HepG2 (cell line): ENCODE measurements at regions not wholly inside any gene's neighbourhood (a gene's known extent, or its start where the extent isn't known, plus 50 kb on each side); places are given as distances from the start of the nearest gene placed in this dataset.

Source experiments
- ARID5B ChIP-seq: IDR thresholded peaks from 2 replicates; pipeline ENCODE4 v1.4.0; 2020; ENCODE audit warnings: mild to moderate bottlenecking, missing genetic modification reagents
- CBX5 ChIP-seq: sonication (generic); formaldehyde crosslinking; IDR thresholded peaks from 2 replicates; pipeline ENCODE4 v1.4.0; 2020; ENCODE audit warnings: missing genetic modification reagents, borderline replicate concordance
- HNRNPH1 ChIP-seq: fragments of 200-400 bp; formaldehyde crosslinking; optimal IDR thresholded peaks from 2 replicates; pipeline ENCODE3; 2017; ENCODE audit warnings: mild to moderate bottlenecking, low read depth, low read length
- HNRNPL ChIP-seq: fragments of 200-400 bp; formaldehyde crosslinking; IDR thresholded peaks from 2 replicates; pipeline ENCODE4 v1.6.1; 2017; ENCODE audit warnings: mild to moderate bottlenecking, low read depth, low read length
- KDM2A ChIP-seq: sonication (generic); formaldehyde crosslinking; IDR thresholded peaks from 2 replicates; pipeline ENCODE4 v1.4.0; 2020; ENCODE audit warnings: low read depth, missing genetic modification reagents, borderline replicate concordance
- MIER3 ChIP-seq: IDR thresholded peaks from 2 replicates; pipeline ENCODE4 v1.6.1; 2016; ENCODE audit warnings: missing compliant biosample characterization, borderline replicate concordance
- NR2F1 ChIP-seq, 2 experiments: fragments of 450-650 bp in 1 of 2; formaldehyde crosslinking in 1 of 2; IDR thresholded peaks; 2 replicates each; pipeline versions ENCODE4 v1.5.0 to v1.6.1; 2016 to 2020; ENCODE audit warnings: mild to moderate bottlenecking in 1 of 2, missing compliant biosample characterization in 1 of 2, missing genetic modification reagents in 1 of 2, moderate library complexity in 1 of 2
- SIN3A ChIP-seq: IDR thresholded peaks from 2 replicates; pipeline ENCODE4 v1.6.1; 2011; ENCODE audit warnings: low read depth, mild to moderate bottlenecking, control low read depth, low read length, borderline replicate concordance
- TEAD2 ChIP-seq: sonication (generic); formaldehyde crosslinking; IDR thresholded peaks from 2 replicates; pipeline ENCODE4 v1.9.0; 2021; ENCODE audit warnings: missing genetic modification reagents
- XRCC5 ChIP-seq: fragments of 200-400 bp; formaldehyde crosslinking; optimal IDR thresholded peaks from 2 replicates; pipeline ENCODE3; 2017; ENCODE audit warnings: mild to moderate bottlenecking, low read length
- YY1 ChIP-seq: IDR thresholded peaks from 2 replicates; pipeline ENCODE4 v1.6.1; 2011; ENCODE audit warnings: low read length, low read depth, moderate library complexity, mild to moderate bottlenecking; ENCODE audit not compliant: insufficient read depth, insufficient replicate concordance
- ZMYM3 ChIP-seq: sonication (generic); formaldehyde crosslinking; IDR thresholded peaks from 2 replicates; pipeline ENCODE4 v1.5.1; 2020; ENCODE audit warnings: mild to moderate bottlenecking, missing genetic modification reagents
- ZNF235 ChIP-seq: sonication (generic); formaldehyde crosslinking; IDR thresholded peaks from 2 replicates; pipeline ENCODE4 v1.8.1; 2023; ENCODE audit warnings: mild to moderate bottlenecking, missing genetic modification reagents, borderline replicate concordance
- ZNF547 ChIP-seq: sonication (generic); formaldehyde crosslinking; IDR thresholded peaks from 2 replicates; pipeline ENCODE4 v1.5.1; 2020; ENCODE audit warnings: mild to moderate bottlenecking, missing genetic modification reagents
- ZNF639 ChIP-seq: conservative IDR thresholded peaks from 2 replicates; pipeline ENCODE4 v1.6.1; 2018; ENCODE audit warnings: missing genetic modification reagents
- TF ChIP-seq, protein P1 (sequence below): sonication (generic); formaldehyde crosslinking; IDR thresholded peaks from 2 replicates; pipeline ENCODE4 v1.5.0; 2020; ENCODE audit warnings: mild to moderate bottlenecking, missing genetic modification reagents, moderate library complexity
- TF ChIP-seq, protein P2 (sequence below): IDR thresholded peaks from 2 replicates; pipeline ENCODE4 v1.6.1; 2016
- TF ChIP-seq, protein P3 (sequence below): sonication (generic); formaldehyde crosslinking; IDR thresholded peaks from 2 replicates; pipeline ENCODE4 v1.9.0; 2021; ENCODE audit warnings: missing genetic modification reagents, mild to moderate bottlenecking, borderline replicate concordance

DNA sequence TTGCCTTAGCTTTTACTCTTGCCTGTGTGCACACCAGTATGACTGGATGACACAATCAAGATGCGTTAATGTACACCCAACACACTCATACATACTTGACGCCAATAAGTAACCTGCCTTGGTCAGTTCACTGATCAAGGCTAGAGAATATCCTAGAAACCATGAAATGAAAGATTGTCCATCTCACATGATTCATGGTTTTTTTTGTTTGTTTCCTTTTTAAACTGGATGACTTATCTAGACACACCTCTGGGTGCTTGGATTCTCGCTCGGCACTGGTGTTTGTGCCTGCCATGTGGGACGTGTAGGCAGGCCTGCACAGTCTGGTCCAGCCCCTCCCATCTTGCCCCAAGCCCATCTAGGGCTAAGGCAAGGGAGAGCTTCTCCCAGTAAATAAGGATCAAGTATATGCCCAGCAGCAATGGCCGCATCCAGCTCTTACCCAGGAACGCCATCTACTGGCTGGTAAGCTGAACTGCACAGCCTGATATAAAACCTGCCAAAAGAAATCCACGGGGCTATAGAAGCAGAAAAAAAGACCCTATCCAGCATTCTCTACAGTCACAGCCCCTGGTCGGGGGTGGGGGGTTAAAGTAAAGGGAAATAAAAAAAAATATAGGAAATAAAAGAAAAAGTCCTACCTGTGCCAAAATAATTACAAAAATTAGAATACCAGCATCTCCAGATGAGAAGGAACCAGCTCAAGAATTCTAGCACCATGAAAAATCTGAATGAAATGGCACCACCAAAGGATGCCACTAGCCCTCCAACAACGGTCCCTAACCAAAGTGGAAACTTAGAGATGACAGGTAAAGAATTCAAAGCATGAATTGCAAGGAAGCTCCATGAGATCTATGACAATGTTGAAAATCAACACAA is 73.3 kb downstream of the OTOR start (continued):
- no peak for TF ChIP-seq ARID5B
- 0 out of 2 replicates have a peak, but pooled peaks have one; percentile 47 for TF ChIP-seq CBX5 (CRISPR knock-in tag)
- no peak for TF ChIP-seq KDM2A (CRISPR knock-in tag)
- TF ChIP-seq, protein P1, sequence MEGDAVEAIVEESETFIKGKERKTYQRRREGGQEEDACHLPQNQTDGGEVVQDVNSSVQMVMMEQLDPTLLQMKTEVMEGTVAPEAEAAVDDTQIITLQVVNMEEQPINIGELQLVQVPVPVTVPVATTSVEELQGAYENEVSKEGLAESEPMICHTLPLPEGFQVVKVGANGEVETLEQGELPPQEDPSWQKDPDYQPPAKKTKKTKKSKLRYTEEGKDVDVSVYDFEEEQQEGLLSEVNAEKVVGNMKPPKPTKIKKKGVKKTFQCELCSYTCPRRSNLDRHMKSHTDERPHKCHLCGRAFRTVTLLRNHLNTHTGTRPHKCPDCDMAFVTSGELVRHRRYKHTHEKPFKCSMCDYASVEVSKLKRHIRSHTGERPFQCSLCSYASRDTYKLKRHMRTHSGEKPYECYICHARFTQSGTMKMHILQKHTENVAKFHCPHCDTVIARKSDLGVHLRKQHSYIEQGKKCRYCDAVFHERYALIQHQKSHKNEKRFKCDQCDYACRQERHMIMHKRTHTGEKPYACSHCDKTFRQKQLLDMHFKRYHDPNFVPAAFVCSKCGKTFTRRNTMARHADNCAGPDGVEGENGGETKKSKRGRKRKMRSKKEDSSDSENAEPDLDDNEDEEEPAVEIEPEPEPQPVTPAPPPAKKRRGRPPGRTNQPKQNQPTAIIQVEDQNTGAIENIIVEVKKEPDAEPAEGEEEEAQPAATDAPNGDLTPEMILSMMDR (CRISPR knock-in tag), result peak; percentile 87
- TF ChIP-seq ZNF235 (CRISPR knock-in tag), result 0 out of 2 replicates have a peak, but pooled peaks have one; percentile 37
- TF ChIP-seq, protein P2, sequence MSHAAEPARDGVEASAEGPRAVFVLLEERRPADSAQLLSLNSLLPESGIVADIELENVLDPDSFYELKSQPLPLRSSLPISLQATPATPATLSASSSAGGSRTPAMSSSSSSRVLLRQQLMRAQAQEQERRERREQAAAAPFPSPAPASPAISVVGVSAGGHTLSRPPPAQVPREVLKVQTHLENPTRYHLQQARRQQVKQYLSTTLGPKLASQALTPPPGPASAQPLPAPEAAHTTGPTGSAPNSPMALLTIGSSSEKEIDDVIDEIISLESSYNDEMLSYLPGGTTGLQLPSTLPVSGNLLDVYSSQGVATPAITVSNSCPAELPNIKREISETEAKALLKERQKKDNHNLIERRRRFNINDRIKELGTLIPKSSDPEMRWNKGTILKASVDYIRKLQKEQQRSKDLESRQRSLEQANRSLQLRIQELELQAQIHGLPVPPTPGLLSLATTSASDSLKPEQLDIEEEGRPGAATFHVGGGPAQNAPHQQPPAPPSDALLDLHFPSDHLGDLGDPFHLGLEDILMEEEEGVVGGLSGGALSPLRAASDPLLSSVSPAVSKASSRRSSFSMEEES (CRISPR knock-in tag), result no peak
- no peak for TF ChIP-seq ZNF639 (CRISPR knock-in tag)
- TF ChIP-seq, protein P3, sequence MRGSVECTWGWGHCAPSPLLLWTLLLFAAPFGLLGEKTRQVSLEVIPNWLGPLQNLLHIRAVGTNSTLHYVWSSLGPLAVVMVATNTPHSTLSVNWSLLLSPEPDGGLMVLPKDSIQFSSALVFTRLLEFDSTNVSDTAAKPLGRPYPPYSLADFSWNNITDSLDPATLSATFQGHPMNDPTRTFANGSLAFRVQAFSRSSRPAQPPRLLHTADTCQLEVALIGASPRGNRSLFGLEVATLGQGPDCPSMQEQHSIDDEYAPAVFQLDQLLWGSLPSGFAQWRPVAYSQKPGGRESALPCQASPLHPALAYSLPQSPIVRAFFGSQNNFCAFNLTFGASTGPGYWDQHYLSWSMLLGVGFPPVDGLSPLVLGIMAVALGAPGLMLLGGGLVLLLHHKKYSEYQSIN, result no peak
- no peak for TF ChIP-seq HNRNPH1
- TF ChIP-seq ZNF547, result 0 out of 2 replicates have a peak, but pooled peaks have one; percentile 24
- no peak for TF ChIP-seq SIN3A
- TF ChIP-seq NR2F1 (CRISPR knock-in tag; IDR thresholded peaks at IDR 0.05), result no peak
- TF ChIP-seq ZMYM3, result no peak
- TF ChIP-seq HNRNPL, result no peak
- TF ChIP-seq TEAD2 (CRISPR knock-in tag), result no peak
- peak; percentile 31; the same call in 1 of the 2 replicates for TF ChIP-seq MIER3 (CRISPR knock-in tag)
- peak; percentile 94 for TF ChIP-seq XRCC5
- TF ChIP-seq YY1, result peak; percentile 87
